NCI-H2196 (cell line): ENCODE measurements at regions not wholly inside any gene's neighbourhood (a gene's known extent, or its start where the extent isn't known, plus 50 kb on each side); places are given as distances from the start of the nearest gene placed in this dataset.

ENCODE experiments used
- DNase-seq: peaks from one replicate; lab custom pipeline; 2025; ENCODE audit not compliant: unreplicated experiment; lab: John Stamatoyannopoulos, UW

GRCh38 chr20:11195899-11196558 is 522.2 kb upstream of the JAG1 start:
- no peak for DNase-seq

- no peak for DNase-seq
Observed at GRCh38 chr20:11197851-11198250, 524.1 kb upstream of the JAG1 start.

GRCh38 chr20:11200423-11200822 is 526.6 kb upstream of the JAG1 start:
- DNase-seq: no peak

- DNase-seq: peak; percentile 67
Observed at GRCh38 chr20:11204926-11205768, 531.3 kb upstream of the JAG1 start.

GRCh38 chr20:11205769-11206362 is 532.1 kb upstream of the JAG1 start:
- no peak for DNase-seq

- no peak for DNase-seq
Observed at GRCh38 chr20:11207749-11208502, 534.1 kb upstream of the JAG1 start.

GRCh38 chr20:11210611-11211010 is 536.8 kb upstream of the JAG1 start:
- no peak for DNase-seq

GRCh38 chr20:11212272-11212671 is 538.5 kb upstream of the JAG1 start:
- DNase-seq: no peak

GRCh38 chr20:11212902-11213301 is 539.1 kb upstream of the JAG1 start:
- no peak for DNase-seq

- no peak for DNase-seq
Observed at GRCh38 chr20:11214256-11214840, 540.5 kb upstream of the JAG1 start.

GRCh38 chr20:11216451-11217314 is 542.9 kb upstream of the JAG1 start:
- DNase-seq: no peak

GRCh38 chr20:11217326-11218172 is 543.8 kb upstream of the JAG1 start:
- DNase-seq: no peak

- no peak for DNase-seq
Observed at GRCh38 chr20:11218173-11218680, 544.4 kb upstream of the JAG1 start.

GRCh38 chr20:11219192-11219591 is 545.4 kb upstream of the JAG1 start:
- no peak for DNase-seq

GRCh38 chr20:11221046-11221445 is 547.2 kb upstream of the JAG1 start:
- DNase-seq: no peak

GRCh38 chr20:11222243-11222642 is 548.4 kb upstream of the JAG1 start:
- DNase-seq: no peak

- no peak for DNase-seq
Observed at GRCh38 chr20:11227602-11228001, 553.8 kb upstream of the JAG1 start.

GRCh38 chr20:11229772-11230171 is 556.0 kb upstream of the JAG1 start:
- DNase-seq: no peak

- DNase-seq: no peak
Observed at GRCh38 chr20:11230999-11231398, 557.2 kb upstream of the JAG1 start.
